Naive thymus-derived CD8-positive, alpha-beta T cell (primary cell): ENCODE measurements at regions not wholly inside any gene's neighbourhood (a gene's known extent, or its start where the extent isn't known, plus 50 kb on each side); places are given as distances from the start of the nearest gene placed in this dataset.
A peak's percentile ranks its signal among the peaks of the same experiment; 100 is the strongest.
"Not testable (repeated sequence)": the region's sequence is repeated elsewhere in the genome, so short reads cannot be mapped to it uniquely, and the experiment has no call there.

Experiments
- ATAC-seq, 2 donors: fragments of 150-1000 bp; cut with Tn5 transposase in 1 of 2; sonication (Bioruptor Pico), chemical (Tn5 transposase) in 1 of 2; 1 replicate in 1 of 2; 2 replicates in 1 of 2; pipeline ENCODE4 v1.10.0; 2021; ENCODE audit warnings: mild to moderate bottlenecking in 2 of 2, moderate library complexity in 2 of 2
- POLR2A ChIA-PET: fragments of 350-600 bp; sonication (Branson Sonifier 250); formaldehyde crosslinking; loops from one replicate; lab custom pipeline; 2021; ENCODE audit warnings: antibody characterized with exemption; lab: Charles Lee
- DNase-seq, 10 donors: peaks; one replicate each; pipeline versions ENCODE4 v3.0.0 to v3.0.0-alpha.2; 2020 to 2022
- H3K27ac Mint-ChIP-seq, 10 donors: one replicate each; pipeline ENCODE4 v1.8.0; 2020 to 2022; ENCODE audit warnings: mild to moderate bottlenecking in 10 of 10, mixed read lengths in 10 of 10, moderate library complexity in 4 of 10, inconsistent platforms in 1 of 10
- H3K27me3 Mint-ChIP-seq, 5 donors: one replicate each; pipeline ENCODE4 v1.8.0; 2021 to 2022; ENCODE audit warnings: mixed read lengths in 5 of 5
- H3K36me3 Mint-ChIP-seq, 3 donors: one replicate each; pipeline ENCODE4 v1.8.0; 2020 to 2022; ENCODE audit warnings: mixed read lengths in 3 of 3, mild to moderate bottlenecking in 2 of 3, inconsistent platforms in 1 of 3
- H3K4me1 Mint-ChIP-seq, 4 donors: one replicate each; pipeline ENCODE4 v1.8.0; 2021 to 2022; ENCODE audit warnings: mixed read lengths in 4 of 4
- H3K4me3 Mint-ChIP-seq, 10 donors: one replicate each; pipeline ENCODE4 v1.8.0; 2020 to 2022; ENCODE audit warnings: mild to moderate bottlenecking in 10 of 10, mixed read lengths in 10 of 10, moderate library complexity in 6 of 10, inconsistent platforms in 1 of 10
- H3K9me3 Mint-ChIP-seq, 9 donors: one replicate each; pipeline ENCODE4 v1.8.0; 2020 to 2022; ENCODE audit warnings: mixed read lengths in 9 of 9, mild to moderate bottlenecking in 3 of 9, inconsistent platforms in 1 of 9, moderate library complexity in 1 of 9

DNA sequence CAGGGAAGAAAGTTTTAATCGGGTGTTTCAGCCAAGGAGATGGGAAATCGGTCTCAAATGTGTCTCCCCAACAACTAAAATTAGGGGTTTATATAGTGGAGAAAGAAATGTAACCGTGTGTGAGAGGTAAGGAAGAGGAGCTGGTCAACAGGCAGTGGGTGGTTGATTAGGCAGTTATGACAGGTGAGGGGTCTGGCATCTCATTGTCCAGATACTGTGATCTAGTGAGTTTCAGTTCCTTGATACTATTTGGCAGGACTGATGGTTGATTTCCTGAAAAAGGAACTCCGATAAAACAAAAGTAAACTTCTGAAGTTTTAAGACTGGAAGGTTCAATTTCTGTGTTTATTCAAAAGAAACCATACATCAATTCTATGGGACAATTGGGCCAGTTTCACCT, 197.9 kb downstream of the LPIN1 start:
- no peak overlapping the region for H3K4me3 Mint-ChIP-seq
- POLR2A ChIA-PET = no interaction called here
- H3K27ac Mint-ChIP-seq = peak overlapping the region in 1 of 10 donors; percentile 85
- H3K27me3 Mint-ChIP-seq = peaks cover 0 to 3% (median 0%) of the 10 kb centered on the region in 5 donors
- H3K4me1 Mint-ChIP-seq = peaks cover 0 to 23% (median 6%) of the 10 kb centered on the region in 4 donors
- no peak for ATAC-seq
- H3K9me3 Mint-ChIP-seq = no peaks in the 10 kb centered on the region
- H3K36me3 Mint-ChIP-seq = no peaks in the 10 kb centered on the region
- DNase-seq = no peak

DNA sequence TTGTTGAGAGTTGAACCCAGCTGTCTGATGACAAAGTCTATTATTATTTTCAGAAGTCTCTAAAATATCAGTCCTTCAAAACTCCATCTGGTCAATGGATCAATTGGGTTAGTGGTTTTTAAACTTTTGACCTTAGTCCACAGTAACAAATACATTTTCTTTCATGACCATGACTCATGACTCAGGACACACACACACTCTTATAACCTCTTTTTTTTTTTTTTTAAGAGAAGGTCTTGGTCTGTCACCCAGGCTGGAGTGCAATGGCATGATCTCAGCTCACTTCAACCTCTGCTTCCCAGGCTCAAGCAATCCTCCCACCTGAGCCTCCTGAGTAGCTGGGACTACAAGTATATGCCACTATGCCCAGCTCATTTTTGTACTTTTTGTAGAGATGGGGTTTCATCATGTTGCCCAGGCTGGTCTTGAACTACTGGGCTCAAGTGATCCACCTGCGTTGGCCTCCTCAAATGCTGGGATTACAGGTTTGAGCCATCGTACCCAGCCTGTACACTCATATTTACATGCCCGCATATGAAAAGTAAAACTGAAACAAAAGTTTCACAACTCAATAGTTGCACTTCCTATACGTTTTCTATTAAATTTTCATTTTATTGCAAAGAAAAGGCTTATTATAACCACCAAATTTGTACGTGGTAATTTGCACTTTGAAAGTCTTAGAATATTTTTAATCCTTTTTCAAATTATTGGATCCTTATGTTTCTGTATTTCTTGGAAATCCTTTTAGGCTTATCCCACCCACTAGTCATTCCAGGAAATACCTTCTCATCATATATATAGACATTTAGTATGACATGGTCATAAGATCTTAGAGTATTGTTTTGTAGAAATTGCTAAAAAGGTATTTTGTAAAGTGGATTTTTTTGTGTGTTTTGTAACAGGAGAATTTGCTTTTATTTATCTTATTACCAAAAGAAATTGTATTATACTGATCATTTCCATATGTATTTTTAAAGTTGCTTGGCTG, 199.0 kb downstream of the LPIN1 start:
- H3K27me3 Mint-ChIP-seq = peaks cover 0 to 3% (median 0%) of the 10 kb centered on the region in 5 donors
- H3K9me3 Mint-ChIP-seq = no peaks in the 10 kb centered on the region
- DNase-seq (no peak), ATAC-seq (no peak)
- H3K27ac Mint-ChIP-seq = peak overlapping the region in 7 of 10 donors; percentile 52 to 85 (median 71)
- POLR2A ChIA-PET = no interaction called here
- H3K36me3 Mint-ChIP-seq = no peaks in the 10 kb centered on the region
- H3K4me3 Mint-ChIP-seq = peak overlapping the region; percentile 20 to 82 (median 60)
- peaks cover 0 to 32% (median 6%) of the 10 kb centered on the region in 4 donors for H3K4me1 Mint-ChIP-seq

DNA sequence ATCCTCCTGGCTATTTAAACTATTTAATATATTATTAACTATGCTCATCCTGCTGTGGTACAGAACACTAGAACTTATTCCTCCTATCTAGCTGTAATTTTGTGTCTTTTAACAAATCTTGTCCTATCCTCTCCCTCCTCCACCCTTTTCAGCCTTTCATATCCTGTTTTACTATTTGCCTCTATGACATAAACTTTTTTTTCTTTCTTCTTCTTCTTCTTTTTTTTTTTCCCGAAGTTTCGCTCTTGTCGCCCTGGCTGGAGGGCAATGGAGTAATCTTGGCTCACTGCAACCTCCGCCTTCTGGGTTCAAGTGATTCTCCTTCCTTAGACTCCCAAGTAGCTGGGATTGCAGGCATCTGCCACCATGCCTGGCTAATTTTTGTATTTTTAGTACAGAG, 201.5 kb downstream of the LPIN1 start:
- Mint-ChIP-seq H3K4me3 (no peak overlapping the region), H3K27ac (peak overlapping the region in 1 of 10 donors; percentile 40), H3K27me3 (peaks cover 0 to 1% (median 0%) of the 10 kb centered on the region in 5 donors), H3K4me1 (peaks cover 2 to 35% (median 5%) of the 10 kb centered on the region in 4 donors), H3K36me3 (no peaks in the 10 kb centered on the region), H3K9me3 (no peaks in the 10 kb centered on the region)
- DNase-seq (no peak), ATAC-seq (no peak)
- POLR2A ChIA-PET = interaction anchor here (0.6 kb wide), 1 partner anchor 567 kb away, joined by 3 read pairs; no protein-coding TSS in a partner anchor

DNA sequence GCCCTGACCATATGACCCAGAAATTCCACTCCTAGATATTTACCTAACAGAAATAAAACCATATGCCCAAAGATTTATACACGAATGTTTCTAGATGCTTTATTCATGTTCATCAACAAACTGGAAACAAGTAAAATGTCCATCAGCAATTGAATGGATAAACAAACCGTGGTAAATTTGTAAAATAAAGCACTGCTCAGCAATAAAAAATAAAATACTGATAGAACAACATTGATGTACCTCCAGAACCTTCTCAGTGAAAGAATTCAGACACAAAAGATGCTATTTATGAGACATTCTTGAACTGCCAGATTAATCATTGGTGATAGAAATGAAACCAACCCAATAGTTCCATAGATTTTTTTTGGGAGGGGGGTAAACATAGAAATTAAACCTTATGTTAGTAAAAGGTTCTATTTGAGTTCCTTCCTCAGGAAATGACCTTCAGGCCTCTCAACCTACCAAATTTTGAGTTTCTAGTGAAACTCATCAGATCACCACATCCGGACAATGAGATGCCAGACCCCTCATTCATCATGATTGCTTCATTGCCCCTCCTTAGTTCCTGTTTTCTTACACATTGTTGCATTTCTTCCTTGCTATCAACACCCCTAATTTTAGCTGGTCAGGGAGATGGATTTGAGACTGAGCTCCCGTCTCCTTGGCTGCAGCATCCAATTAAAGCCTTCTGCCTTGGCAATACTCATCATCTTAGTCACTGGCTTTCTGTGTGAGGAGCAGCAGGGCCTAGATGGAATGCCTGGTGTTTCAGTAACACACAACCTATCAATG, 203.5 kb downstream of the LPIN1 start:
- ATAC-seq (no peak), DNase-seq (no peak)
- Mint-ChIP-seq H3K27me3 (peaks cover 0 to 13% (median 5%) of the 10 kb centered on the region in 5 donors), H3K4me3 (no peak overlapping the region), H3K27ac (peak overlapping the region in 2 of 10 donors; percentile 8 to 17), H3K4me1 (peaks cover 7 to 23% (median 9%) of the 10 kb centered on the region in 4 donors), H3K36me3 (peaks cover 0 to 7% (median under 1%) of the 10 kb centered on the region in 3 donors), H3K9me3 (peaks cover 0 to 6% (median 0%) of the 10 kb centered on the region in 9 donors)
- POLR2A ChIA-PET = no interaction called here

DNA sequence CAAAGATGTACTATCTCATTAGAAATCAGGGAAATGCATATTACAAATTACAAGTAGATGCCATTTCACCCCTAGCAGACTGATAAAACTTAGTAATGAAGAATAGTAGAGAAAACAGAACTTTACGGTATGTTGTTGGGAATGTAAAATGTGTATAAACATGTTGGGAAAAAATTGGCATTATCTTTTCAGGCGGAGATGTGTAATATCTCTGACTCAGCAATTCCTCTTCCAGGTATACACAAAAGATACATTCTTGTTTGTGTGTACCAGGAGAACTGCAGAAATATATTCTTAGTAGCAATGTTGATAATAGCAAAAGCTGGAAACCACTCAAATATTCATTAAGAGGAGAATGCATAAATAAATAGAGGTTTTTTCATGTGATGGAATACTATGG, 204.5 kb downstream of the LPIN1 start:
- Mint-ChIP-seq H3K4me1 (peaks cover 4 to 13% (median 9%) of the 10 kb centered on the region in 4 donors), H3K4me3 (no peak overlapping the region), H3K27ac (no peak overlapping the region), H3K27me3 (peaks cover 0 to 21% (median 11%) of the 10 kb centered on the region in 5 donors), H3K9me3 (peaks cover 0 to 6% (median 0%) of the 10 kb centered on the region in 9 donors), H3K36me3 (peaks cover 0 to 7% (median 3%) of the 10 kb centered on the region in 3 donors)
- DNase-seq (no peak), ATAC-seq (no peak)
- POLR2A ChIA-PET = no interaction called here

DNA sequence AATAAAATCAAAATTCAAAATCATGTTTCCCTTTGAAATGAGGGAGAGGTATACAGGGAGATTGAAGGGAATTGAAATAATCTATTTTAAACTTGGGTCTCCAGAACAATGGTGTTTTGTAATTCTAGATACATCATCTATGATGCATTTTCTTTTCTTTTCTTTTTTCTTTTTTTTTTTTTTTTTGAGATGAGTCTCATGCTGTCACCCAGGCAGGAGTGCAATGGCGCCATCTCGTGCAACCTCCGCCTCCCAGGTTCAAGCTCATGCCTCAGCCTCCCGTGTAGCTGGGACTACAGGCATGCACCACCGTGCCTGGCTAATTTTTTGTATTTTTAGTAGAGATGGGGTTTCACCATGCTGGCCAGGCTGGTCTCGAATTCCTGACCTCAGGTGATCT, 205.1 kb downstream of the LPIN1 start:
- H3K4me3 Mint-ChIP-seq, ATAC-seq, DNase-seq, POLR2A ChIA-PET, H3K36me3 Mint-ChIP-seq, H3K9me3 Mint-ChIP-seq, H3K27ac Mint-ChIP-seq: not testable (repeated sequence)
- peaks cover 0 to 21% (median 11%) of the 10 kb centered on the region in 5 donors for H3K27me3 Mint-ChIP-seq
- peaks cover 4 to 12% (median 9%) of the 10 kb centered on the region in 4 donors for H3K4me1 Mint-ChIP-seq

DNA sequence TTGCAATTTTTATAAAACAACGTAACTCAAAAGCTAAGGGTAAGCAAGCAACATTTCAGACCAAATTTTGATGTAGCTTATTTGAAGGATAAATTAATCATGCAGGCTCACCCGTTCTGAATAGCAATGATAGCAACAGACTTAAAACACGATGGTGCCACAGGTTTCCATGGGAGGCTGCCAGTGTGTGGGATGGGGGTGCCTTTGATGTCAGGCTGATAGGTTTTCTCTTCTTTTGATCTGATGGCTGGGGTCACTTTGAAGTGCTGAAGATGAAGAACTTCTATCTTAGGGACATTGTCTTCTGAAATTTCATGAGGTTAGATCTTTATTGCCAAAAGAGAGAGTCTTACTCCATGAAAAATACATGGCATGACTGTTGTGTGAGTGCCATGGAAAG, 206.8 kb downstream of the LPIN1 start:
- peaks cover 6 to 12% (median 9%) of the 10 kb centered on the region in 4 donors for H3K4me1 Mint-ChIP-seq
- peaks cover 0 to 6% (median 0%) of the 10 kb centered on the region in 9 donors for H3K9me3 Mint-ChIP-seq
- H3K36me3 Mint-ChIP-seq = peaks cover 0 to 7% (median 3%) of the 10 kb centered on the region in 3 donors
- ATAC-seq = peak in 1 of 2 donors; percentile 33
- H3K4me3 Mint-ChIP-seq = peak overlapping the region in 1 of 10 donors; percentile 6
- POLR2A ChIA-PET = no interaction called here
- DNase-seq = peak in 3 of 10 donors; percentile 5 to 24 (median 12)
- H3K27ac Mint-ChIP-seq = no peak overlapping the region
- H3K27me3 Mint-ChIP-seq = peaks cover 0 to 21% (median 11%) of the 10 kb centered on the region in 5 donors

DNA sequence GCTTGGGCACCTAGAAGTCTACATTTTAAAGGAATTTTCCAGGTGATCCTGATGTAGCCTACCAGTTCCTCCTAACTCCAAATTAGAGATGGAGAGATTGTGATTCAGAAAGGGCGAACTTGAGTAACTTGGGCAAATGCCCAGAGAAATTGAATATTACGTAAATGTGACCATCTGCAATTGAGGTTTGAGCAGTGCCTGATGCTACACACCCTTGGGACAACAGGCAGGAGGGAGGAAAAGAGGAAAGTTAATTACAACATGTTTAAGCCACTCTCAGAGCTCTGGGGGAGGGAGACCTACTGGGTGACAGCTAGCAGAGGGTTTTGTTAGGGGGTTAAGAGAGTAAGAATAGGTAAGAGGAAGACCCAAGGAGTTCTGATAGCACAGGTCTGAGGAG, 208.9 kb downstream of the LPIN1 start:
- no peak overlapping the region for H3K4me3 Mint-ChIP-seq
- POLR2A ChIA-PET = no interaction called here

DNA sequence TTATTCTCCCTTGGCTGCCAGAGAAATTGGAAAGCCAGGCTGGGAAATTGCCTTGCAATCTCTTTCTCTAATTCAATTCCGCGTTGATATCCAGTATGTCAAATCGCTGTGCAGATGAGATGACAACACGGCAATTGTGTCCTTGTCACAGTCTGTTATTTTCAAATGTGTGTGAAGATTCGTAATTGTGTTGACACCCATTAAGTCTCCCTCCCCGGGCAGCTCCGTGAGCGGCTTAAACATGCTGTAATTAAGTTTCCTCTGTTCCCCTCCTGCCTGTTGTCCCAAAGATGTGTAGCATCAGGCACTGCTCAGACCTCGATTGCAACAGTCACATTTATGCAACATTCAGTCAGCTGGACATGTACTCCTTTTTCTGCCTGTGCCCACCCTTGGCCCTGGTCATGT, 209.5 kb downstream of the LPIN1 start:
- peaks cover 0 to 7% (median 3%) of the 10 kb centered on the region in 3 donors for H3K36me3 Mint-ChIP-seq
- no peak overlapping the region for H3K27ac Mint-ChIP-seq
- H3K27me3 Mint-ChIP-seq = peaks cover 0 to 21% (median 11%) of the 10 kb centered on the region in 5 donors
- H3K9me3 Mint-ChIP-seq = peaks cover 0 to 6% (median 0%) of the 10 kb centered on the region in 9 donors
- peaks cover 0 to 12% (median 7%) of the 10 kb centered on the region in 4 donors for H3K4me1 Mint-ChIP-seq
- no peak overlapping the region for H3K4me3 Mint-ChIP-seq
- POLR2A ChIA-PET = no interaction called here
- ATAC-seq (no peak), DNase-seq (no peak)

More for the DNA sequence above, 208.9 kb downstream of the LPIN1 start:
- H3K36me3 Mint-ChIP-seq = peaks cover 0 to 7% (median 3%) of the 10 kb centered on the region in 3 donors
- H3K4me1 Mint-ChIP-seq = peaks cover 3 to 10% (median 7%) of the 10 kb centered on the region in 4 donors
- peaks cover 0 to 21% (median 11%) of the 10 kb centered on the region in 5 donors for H3K27me3 Mint-ChIP-seq
- H3K9me3 Mint-ChIP-seq = peaks cover 0 to 6% (median 0%) of the 10 kb centered on the region in 9 donors
- ATAC-seq = no peak
- DNase-seq = no peak
- H3K27ac Mint-ChIP-seq = no peak overlapping the region

DNA sequence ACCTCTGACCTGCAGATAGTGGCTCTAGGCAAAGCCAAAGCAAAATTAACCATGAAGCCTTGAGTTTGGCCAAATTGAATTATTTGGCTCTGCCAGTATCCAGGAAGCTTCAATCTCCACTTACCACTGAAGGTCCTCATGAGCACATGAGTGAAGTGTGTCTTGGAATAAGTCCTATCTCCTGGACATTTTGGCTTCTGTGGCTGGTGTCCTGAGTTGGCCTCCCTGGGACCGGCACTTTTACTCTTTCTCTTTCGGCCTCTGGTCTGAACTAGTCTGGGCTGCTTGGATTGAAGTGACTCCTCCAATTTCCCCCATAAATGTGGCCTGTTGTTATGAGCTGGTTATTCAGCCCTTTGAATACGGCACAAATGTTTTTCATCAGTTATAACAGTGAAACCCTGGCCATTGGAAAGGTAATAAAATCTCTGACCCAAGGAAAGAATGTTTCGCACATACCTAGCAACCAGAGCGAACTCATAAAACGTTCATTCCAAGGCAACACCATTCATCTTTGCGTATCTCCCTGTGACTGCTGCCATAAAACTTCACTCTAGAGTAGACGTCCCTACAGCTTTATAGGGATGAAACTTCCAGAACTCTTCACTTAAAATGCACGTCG, 216.4 kb downstream of the LPIN1 start:
- peaks cover 2 to 13% (median 7%) of the 10 kb centered on the region in 4 donors for H3K4me1 Mint-ChIP-seq
- no peaks in the 10 kb centered on the region for H3K9me3 Mint-ChIP-seq
- H3K27me3 Mint-ChIP-seq = no peaks in the 10 kb centered on the region
- H3K4me3 Mint-ChIP-seq = no peak overlapping the region
- DNase-seq (no peak), ATAC-seq (no peak)
- POLR2A ChIA-PET = interaction anchor here (1.3 kb wide), 1 partner anchor 755 kb away, joined by 3 read pairs; no protein-coding TSS in a partner anchor
- H3K36me3 Mint-ChIP-seq = no peaks in the 10 kb centered on the region
- H3K27ac Mint-ChIP-seq = peak overlapping the region in 1 of 10 donors; percentile 53

DNA sequence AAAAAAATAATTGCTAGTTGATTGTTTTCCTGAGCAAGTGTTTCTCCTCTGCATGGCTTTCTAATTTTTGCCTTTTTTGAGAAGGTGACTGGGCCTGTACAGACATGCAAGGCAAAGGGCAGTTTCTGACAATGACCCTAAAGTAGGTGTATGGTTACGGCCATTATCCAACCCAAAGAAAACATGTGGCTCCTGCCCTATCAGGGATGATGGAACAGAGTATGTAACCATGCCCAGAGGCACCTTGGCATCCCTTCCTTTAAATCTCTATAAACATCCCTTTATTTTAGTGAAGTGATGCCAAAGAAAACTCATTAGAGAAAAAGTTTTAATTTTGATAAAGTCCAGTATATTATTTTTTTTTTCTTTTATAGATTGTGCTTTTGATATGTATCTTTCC, 217.5 kb downstream of the LPIN1 start:
- peaks cover 2 to 13% (median 7%) of the 10 kb centered on the region in 4 donors for H3K4me1 Mint-ChIP-seq
- ATAC-seq (no peak), DNase-seq (no peak)
- H3K4me3 Mint-ChIP-seq = no peak overlapping the region
- no peak overlapping the region for H3K27ac Mint-ChIP-seq
- no peaks in the 10 kb centered on the region for H3K9me3 Mint-ChIP-seq
- H3K27me3 Mint-ChIP-seq = no peaks in the 10 kb centered on the region
- POLR2A ChIA-PET = no interaction called here
- no peaks in the 10 kb centered on the region for H3K36me3 Mint-ChIP-seq

DNA sequence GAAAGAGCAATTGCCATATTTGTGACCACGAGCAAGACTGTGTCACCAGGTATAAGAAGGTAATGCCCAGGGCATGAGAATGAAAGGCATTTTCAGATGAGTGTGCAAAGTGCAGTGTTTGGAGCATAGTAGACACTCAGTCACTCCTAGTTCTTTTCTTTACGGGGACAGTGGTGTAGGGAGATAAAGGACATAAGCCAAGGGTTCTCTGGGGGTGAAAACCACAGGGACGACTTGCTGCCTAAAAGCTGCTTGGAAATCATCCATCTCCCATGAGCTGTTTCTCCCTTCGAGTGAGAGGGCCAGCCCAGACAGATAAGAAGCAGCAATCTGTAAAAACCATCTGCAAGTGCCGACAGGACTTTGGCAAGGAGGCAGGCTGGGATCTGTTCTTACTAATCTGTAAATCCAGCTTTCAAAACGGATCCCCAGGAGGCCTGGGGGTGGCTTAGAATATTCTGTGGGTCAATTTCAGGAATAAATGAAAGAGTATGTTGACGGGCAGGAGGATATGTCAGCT, 221.6 kb downstream of the LPIN1 start:
- ATAC-seq (no peak), DNase-seq (no peak)
- Mint-ChIP-seq H3K4me1 (peaks cover 0 to 1% (median 0%) of the 10 kb centered on the region in 4 donors), H3K27ac (no peak overlapping the region), H3K9me3 (peaks cover 0 to 13% (median 11%) of the 10 kb centered on the region in 9 donors), H3K27me3 (no peaks in the 10 kb centered on the region), H3K4me3 (no peak overlapping the region), H3K36me3 (peaks cover 0 to 3% (median 2%) of the 10 kb centered on the region in 3 donors)
- POLR2A ChIA-PET = no interaction called here
